Right atrium auricular region (tissue), 2 donors: ENCODE measurements at regions not wholly inside any gene's neighbourhood (a gene's known extent, or its start where the extent isn't known, plus 50 kb on each side); places are given as distances from the start of the nearest gene placed in this dataset.
"Not testable (repeated sequence)": the region's sequence is repeated elsewhere in the genome, so short reads cannot be mapped to it uniquely, and the experiment has no call there.

ENCODE experiments used
- DNase-seq: peaks from one replicate; pipeline ENCODE4 v3.0.0-alpha.2; 2019; ENCODE audit warnings: low spot score
- H3K27ac ChIP-seq, 2 donors: fragments of 200-600 bp; sonication (generic); 1 replicate in 1 of 2; 2 replicates in 1 of 2; pipeline ENCODE4 v1.5.1; 2016 to 2019
- H3K27me3 ChIP-seq, 2 donors: fragments of 200-600 bp; sonication (generic); one replicate each; pipeline versions ENCODE4 v1.5.1 to v1.6.0; 2017 to 2019
- H3K36me3 ChIP-seq: fragments of 200-600 bp; sonication (generic); one replicate; pipeline ENCODE4 v1.5.1; 2016
- H3K4me1 ChIP-seq, 2 donors: fragments of 200-600 bp; sonication (generic); one replicate each; pipeline versions ENCODE4 v1.5.1 to v1.6.0; 2017 to 2019
- H3K4me3 ChIP-seq, 2 donors: fragments of 200-600 bp; sonication (generic); 1 replicate in 1 of 2; 2 replicates in 1 of 2; pipeline ENCODE4 v1.5.1; 2017 to 2019; ENCODE audit warnings: mild to moderate bottlenecking in 1 of 2, moderate library complexity in 1 of 2
- H3K9me3 ChIP-seq, 2 donors: fragments of 200-600 bp; sonication (generic); one replicate each; pipeline ENCODE4 v1.5.1; 2019
- TF ChIP-seq, protein P1 (sequence below), 2 donors: fragments of 200-600 bp; sonication (generic); IDR thresholded peaks; one replicate each; pipeline ENCODE4 v1.5.1; 2019; ENCODE audit warnings: antibody characterized with exemption in 2 of 2

DNA sequence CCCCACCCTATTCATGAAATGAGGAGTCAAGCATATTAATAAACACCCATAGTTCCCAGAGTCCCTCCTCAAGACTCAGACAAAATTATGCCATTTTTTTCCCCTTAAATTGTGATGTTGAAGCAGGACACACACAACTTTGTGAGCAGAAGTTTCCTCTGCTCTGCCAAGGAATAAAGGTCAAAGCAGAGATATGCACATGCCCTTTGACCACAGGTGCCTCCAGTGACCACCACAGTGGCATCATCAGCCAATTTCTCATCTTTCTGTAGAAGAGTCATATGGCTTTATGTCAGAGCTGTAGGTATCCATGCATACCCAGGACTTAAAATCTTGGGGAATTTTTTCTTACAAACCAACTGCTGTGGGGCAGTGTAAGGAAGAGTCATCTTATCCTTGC lies 304.4 kb upstream of the GADL1 start:
- TF ChIP-seq, protein P1, sequence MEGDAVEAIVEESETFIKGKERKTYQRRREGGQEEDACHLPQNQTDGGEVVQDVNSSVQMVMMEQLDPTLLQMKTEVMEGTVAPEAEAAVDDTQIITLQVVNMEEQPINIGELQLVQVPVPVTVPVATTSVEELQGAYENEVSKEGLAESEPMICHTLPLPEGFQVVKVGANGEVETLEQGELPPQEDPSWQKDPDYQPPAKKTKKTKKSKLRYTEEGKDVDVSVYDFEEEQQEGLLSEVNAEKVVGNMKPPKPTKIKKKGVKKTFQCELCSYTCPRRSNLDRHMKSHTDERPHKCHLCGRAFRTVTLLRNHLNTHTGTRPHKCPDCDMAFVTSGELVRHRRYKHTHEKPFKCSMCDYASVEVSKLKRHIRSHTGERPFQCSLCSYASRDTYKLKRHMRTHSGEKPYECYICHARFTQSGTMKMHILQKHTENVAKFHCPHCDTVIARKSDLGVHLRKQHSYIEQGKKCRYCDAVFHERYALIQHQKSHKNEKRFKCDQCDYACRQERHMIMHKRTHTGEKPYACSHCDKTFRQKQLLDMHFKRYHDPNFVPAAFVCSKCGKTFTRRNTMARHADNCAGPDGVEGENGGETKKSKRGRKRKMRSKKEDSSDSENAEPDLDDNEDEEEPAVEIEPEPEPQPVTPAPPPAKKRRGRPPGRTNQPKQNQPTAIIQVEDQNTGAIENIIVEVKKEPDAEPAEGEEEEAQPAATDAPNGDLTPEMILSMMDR (IDR thresholded peaks at IDR 0.05): no peak
- no peak for DNase-seq

DNA sequence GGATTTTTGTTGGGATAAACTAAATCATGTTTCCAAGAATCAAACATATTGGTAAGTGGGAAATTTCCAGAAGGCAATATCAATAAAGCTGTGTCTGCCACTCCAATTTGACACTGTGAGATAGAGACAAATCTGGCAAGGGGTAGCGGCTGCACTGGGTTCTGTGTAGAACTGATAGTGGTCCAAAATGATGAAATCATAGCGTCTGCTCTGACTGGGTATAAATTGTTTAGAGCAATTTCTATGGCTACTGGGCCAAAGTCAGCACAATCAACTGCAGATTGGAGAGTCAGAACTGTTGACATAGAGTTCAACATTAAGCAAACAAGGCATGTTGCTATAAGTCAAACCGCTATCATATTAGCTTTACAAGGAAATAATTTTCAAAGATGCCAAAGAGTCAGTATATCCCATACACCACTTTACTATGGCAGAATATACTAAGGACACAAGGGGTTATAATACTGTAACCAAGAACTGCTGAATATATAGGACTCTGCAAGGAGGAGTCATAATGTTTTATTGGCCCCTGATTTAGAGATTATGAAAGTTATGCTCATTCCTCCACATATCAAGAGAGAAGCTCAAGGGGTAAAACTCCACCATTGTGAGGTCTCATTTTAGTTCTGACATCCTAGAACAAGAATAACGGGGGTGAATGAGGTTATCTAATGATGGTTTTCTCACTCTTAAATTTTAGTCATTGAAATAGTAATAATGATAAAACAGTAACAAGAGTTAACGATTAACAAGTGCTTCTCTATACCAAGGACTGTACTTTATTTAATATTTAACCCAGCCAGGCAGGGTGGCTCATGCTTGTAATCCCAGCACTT lies 309.7 kb upstream of the GADL1 start:
- no peaks in the 10 kb centered on the region for H3K36me3 ChIP-seq
- no peaks in the 10 kb centered on the region for H3K27me3 ChIP-seq
- no peaks in the 10 kb centered on the region for H3K4me1 ChIP-seq
- DNase-seq: no peak
- H3K27ac ChIP-seq: no peak overlapping the region
- TF ChIP-seq, protein P1 (IDR thresholded peaks at IDR 0.05): no peak
- H3K4me3 ChIP-seq: no peak overlapping the region
- no peaks in the 10 kb centered on the region for H3K9me3 ChIP-seq

More for the DNA sequence above, 304.4 kb upstream of the GADL1 start:
- no peaks in the 10 kb centered on the region for H3K36me3 ChIP-seq
- H3K4me1 ChIP-seq: peaks cover 0 to 3% of the 10 kb centered on the region in 2 donors
- H3K27me3 ChIP-seq: no peaks in the 10 kb centered on the region
- H3K9me3 ChIP-seq: no peaks in the 10 kb centered on the region
- no peak overlapping the region for H3K27ac ChIP-seq
- no peak overlapping the region for H3K4me3 ChIP-seq

DNA sequence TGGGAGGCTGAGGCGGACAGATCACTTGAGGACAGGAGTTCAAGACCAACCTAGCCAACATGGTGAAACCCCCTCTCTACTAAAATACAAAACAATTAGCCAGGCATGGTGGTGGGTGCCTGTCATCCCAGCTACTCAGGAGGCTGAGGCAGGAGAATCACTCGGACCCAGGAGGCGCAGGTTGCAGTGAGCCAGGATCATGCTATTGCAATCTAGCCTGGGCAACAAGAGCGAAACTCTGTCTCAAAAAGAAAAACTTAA lies 310.3 kb upstream of the GADL1 start:
- not testable (repeated sequence) for H3K27ac ChIP-seq, H3K4me1 ChIP-seq, H3K9me3 ChIP-seq, DNase-seq, H3K27me3 ChIP-seq, H3K4me3 ChIP-seq, H3K36me3 ChIP-seq

DNA sequence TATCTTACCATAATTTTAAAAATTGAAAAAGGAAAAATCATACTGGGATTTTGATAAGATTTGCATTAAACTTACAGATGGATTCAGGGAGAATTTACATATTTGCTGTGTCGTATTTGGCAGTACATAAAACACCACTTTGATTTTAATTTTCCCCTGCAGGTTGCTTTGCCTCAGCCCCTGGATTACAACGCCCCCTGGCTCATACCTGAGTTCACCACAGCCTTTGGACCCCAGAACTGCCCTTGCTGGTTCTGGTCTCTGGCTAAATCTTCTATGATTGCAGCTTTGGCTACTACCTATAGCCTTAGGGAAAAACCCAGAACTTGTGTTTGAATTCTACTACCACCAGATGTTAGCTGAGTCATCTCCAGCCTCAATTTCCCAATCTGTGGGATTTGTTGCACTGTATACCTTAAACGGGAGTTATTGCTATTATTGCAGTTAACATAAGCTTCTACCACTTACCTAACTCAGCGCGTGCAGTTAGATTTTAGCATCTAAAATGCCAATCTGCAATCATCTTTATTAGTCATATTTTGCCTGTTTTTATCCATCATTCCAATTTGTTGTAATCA lies 315.7 kb upstream of the GADL1 start:
- Histone ChIP-seq H3K4me1 (no peaks in the 10 kb centered on the region), H3K27ac (no peak overlapping the region), H3K4me3 (no peak overlapping the region), H3K27me3 (no peaks in the 10 kb centered on the region), H3K9me3 (no peaks in the 10 kb centered on the region), H3K36me3 (no peaks in the 10 kb centered on the region)
- DNase-seq: no peak
- TF ChIP-seq, protein P1 (IDR thresholded peaks at IDR 0.05): no peak

- no peak overlapping the region for H3K27ac ChIP-seq
- no peaks in the 10 kb centered on the region for H3K9me3 ChIP-seq
- H3K27me3 ChIP-seq: no peaks in the 10 kb centered on the region
- no peaks in the 10 kb centered on the region for H3K4me1 ChIP-seq
- H3K4me3 ChIP-seq: no peak overlapping the region
- TF ChIP-seq, protein P1 (IDR thresholded peaks at IDR 0.05): no peak
- no peaks in the 10 kb centered on the region for H3K36me3 ChIP-seq
- DNase-seq: no peak
Measured at GRCh38 chr3:31213869-31214486, 318.7 kb upstream of the STT3B start.

GRCh38 chr3:31218082-31218481 lies 314.6 kb upstream of the STT3B start:
- H3K36me3 ChIP-seq: no peaks in the 10 kb centered on the region
- H3K27ac ChIP-seq: no peak overlapping the region
- TF ChIP-seq, protein P1 (IDR thresholded peaks at IDR 0.05): no peak
- H3K4me3 ChIP-seq: no peak overlapping the region
- H3K4me1 ChIP-seq: no peaks in the 10 kb centered on the region
- H3K9me3 ChIP-seq: no peaks in the 10 kb centered on the region
- no peak for DNase-seq
- H3K27me3 ChIP-seq: no peaks in the 10 kb centered on the region
